DOHH2 (cell line): ENCODE measurements at regions not wholly inside any gene's neighbourhood (a gene's known extent, or its start where the extent isn't known, plus 50 kb on each side); places are given as distances from the start of the nearest gene placed in this dataset.

ENCODE experiments used
- H3F3A ChIP-seq: fragments of 200-600 bp; sonication (generic), shearing (Covaris generic); 2 replicates; pipeline ENCODE4 v1.6.0; 2016; ENCODE audit warnings: antibody characterized with exemption, mild to moderate bottlenecking; ENCODE audit not compliant: control insufficient read depth, insufficient read depth
- H3K27ac ChIP-seq: fragments of 200-600 bp; sonication (generic); 2 replicates; pipeline ENCODE4 v1.5.1; 2014; ENCODE audit warnings: low read depth, mild to moderate bottlenecking, low read length, moderate library complexity
- H3K27me3 ChIP-seq: fragments of 200-600 bp; sonication (generic); 2 replicates; pipeline ENCODE4 v1.6.1; 2014; ENCODE audit warnings: mild to moderate bottlenecking, low read length, mixed read lengths; ENCODE audit not compliant: control insufficient read depth
- H3K36me3 ChIP-seq: fragments of 200-600 bp; sonication (generic); 2 replicates; pipeline ENCODE4 v1.6.1; 2014; ENCODE audit warnings: mild to moderate bottlenecking, low read length, moderate library complexity, mixed read lengths; ENCODE audit not compliant: control insufficient read depth
- H3K4me1 ChIP-seq: fragments of 200-600 bp; sonication (generic); 2 replicates; pipeline ENCODE4 v1.6.1; 2014; ENCODE audit warnings: mild to moderate bottlenecking, low read length, mixed read lengths; ENCODE audit not compliant: control insufficient read depth
- H3K4me2 ChIP-seq: fragments of 200-600 bp; sonication (generic); 2 replicates; pipeline ENCODE4 v1.6.0; 2014; ENCODE audit warnings: mild to moderate bottlenecking, low read length, moderate library complexity
- H3K4me3 ChIP-seq: fragments of 200-600 bp; sonication (generic); 2 replicates; pipeline ENCODE4 v1.5.1; 2014; ENCODE audit warnings: mild to moderate bottlenecking, low read length, mixed read lengths
- H3K79me2 ChIP-seq: fragments of 200-600 bp; sonication (generic); 2 replicates; pipeline ENCODE4 v1.6.1; 2014; ENCODE audit warnings: mild to moderate bottlenecking, low read length, mixed read lengths; ENCODE audit not compliant: control insufficient read depth
- H3K9me2 ChIP-seq: fragments of 200-600 bp; sonication (generic); replicated peaks from 2 replicates; pipeline ENCODE4 v1.6.1; 2014; ENCODE audit warnings: mild to moderate bottlenecking, low read length, mixed read lengths; ENCODE audit not compliant: control insufficient read depth
- H3K9me3 ChIP-seq: fragments of 200-600 bp; sonication (generic); 2 replicates; pipeline ENCODE4 v1.6.1; 2014; ENCODE audit warnings: antibody characterized with exemption, low read length, mixed read lengths; ENCODE audit not compliant: control insufficient read depth, insufficient read depth
- H4K20me1 ChIP-seq: fragments of 200-600 bp; sonication (generic); 2 replicates; pipeline ENCODE4 v1.6.0; 2014; ENCODE audit warnings: low read depth, mild to moderate bottlenecking, antibody characterized with exemption, low read length, moderate library complexity; ENCODE audit not compliant: control insufficient read depth, insufficient read depth
- CTCF ChIP-seq: fragments of 200-600 bp; sonication (generic); IDR thresholded peaks from one replicate; pipeline ENCODE4 v1.5.1; 2014; ENCODE audit warnings: antibody characterized with exemption, mild to moderate bottlenecking, low read depth, low read length; ENCODE audit not compliant: poor library complexity, severe bottlenecking
- EZH2phosphoT487 ChIP-seq: fragments of 200-600 bp; sonication (generic); IDR thresholded peaks from 2 replicates; pipeline ENCODE4 v1.6.1; 2017; ENCODE audit warnings: borderline replicate concordance, mild to moderate bottlenecking, antibody characterized with exemption, low read length, moderate library complexity, mixed read lengths

DNA sequence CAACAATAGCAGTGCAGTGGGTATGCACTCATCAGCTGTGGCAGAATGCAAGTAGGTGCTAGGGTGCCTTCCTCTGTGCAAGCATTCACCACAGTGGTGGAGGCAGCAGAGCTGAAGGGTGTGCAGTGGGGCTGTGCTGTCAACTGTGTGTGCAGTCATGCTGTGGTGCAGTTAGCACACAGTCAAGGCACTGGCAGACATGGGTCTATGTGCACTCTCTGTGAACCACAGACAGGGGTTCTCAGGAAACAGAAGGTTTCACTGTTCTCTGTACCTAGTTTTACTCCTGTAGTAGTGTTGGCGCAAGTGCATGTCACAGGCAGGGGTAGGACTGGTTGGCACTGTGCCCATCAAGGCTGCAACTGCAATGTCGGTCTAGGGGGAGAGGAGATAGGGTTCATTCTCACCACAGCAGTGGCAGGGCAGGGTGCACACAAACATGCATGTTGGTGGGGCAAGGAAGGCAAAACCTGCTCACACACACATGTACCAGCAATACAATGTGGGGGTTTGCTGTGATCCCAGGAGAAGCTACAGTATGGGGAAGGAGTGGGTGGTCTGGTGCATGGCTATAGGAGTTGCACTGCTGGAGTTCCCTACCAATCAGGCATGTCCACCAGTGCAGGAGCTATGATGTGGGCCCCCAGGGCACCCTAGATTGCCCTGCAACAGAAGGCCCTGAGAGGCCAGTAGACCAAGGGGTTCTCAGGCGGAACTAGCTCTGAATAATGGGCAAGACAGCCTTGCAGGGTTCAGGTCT lies 242.7 kb upstream of the DDX18 start:
- no peaks in the 10 kb centered on the region for H3F3A ChIP-seq
- no peak overlapping the region for H3K27ac ChIP-seq
- H3K4me2 ChIP-seq = no peak overlapping the region
- H3K4me1 ChIP-seq = no peaks in the 10 kb centered on the region
- H3K9me3 ChIP-seq = no peaks in the 10 kb centered on the region
- no peaks in the 10 kb centered on the region for H3K9me2 ChIP-seq
- H3K36me3 ChIP-seq = no peaks in the 10 kb centered on the region
- TF ChIP-seq EZH2phosphoT487 (no peak), CTCF (no peak)
- no peaks in the 10 kb centered on the region for H3K27me3 ChIP-seq
- H3K4me3 ChIP-seq = no peak overlapping the region
- H3K79me2 ChIP-seq = no peaks in the 10 kb centered on the region
- H4K20me1 ChIP-seq = no peaks in the 10 kb centered on the region

DNA sequence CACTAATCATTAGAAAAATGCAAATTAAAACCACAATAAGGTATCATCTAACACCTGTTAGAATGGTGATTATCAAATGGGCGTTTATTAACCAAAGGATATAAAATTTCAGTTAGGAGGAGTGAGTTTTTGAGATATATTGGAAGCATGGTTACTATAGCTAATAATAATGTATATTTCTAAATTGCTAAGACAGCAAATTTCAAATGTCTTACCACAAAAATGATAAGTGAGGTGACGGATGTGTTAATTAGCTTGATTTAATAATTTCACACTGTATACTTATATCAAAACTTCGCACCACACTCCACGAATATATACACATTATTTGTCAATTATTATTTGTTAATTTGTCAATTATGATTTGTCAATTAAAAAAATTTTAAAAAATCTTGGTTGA lies 227.2 kb upstream of the DDX18 start:
- no peaks in the 10 kb centered on the region for H3K4me1 ChIP-seq
- no peak overlapping the region for H3K4me3 ChIP-seq
- no peaks in the 10 kb centered on the region for H3K27me3 ChIP-seq
- H3K9me3 ChIP-seq = no peaks in the 10 kb centered on the region
- H3K9me2 ChIP-seq = no peaks in the 10 kb centered on the region
- no peaks in the 10 kb centered on the region for H4K20me1 ChIP-seq
- no peak overlapping the region for H3K27ac ChIP-seq
- no peaks in the 10 kb centered on the region for H3K79me2 ChIP-seq
- no peaks in the 10 kb centered on the region for H3K36me3 ChIP-seq
- H3F3A ChIP-seq = no peaks in the 10 kb centered on the region
- no peak overlapping the region for H3K4me2 ChIP-seq
- TF ChIP-seq CTCF = no peak
- TF ChIP-seq EZH2phosphoT487 = no peak

- no peaks in the 10 kb centered on the region; the same call in 1 of the 2 replicates for H3K9me2 ChIP-seq
- H3F3A ChIP-seq = no peaks in the 10 kb centered on the region
- H3K4me2 ChIP-seq = no peak overlapping the region
- H3K9me3 ChIP-seq = no peaks in the 10 kb centered on the region
- H3K36me3 ChIP-seq = no peaks in the 10 kb centered on the region
- H4K20me1 ChIP-seq = no peaks in the 10 kb centered on the region
- H3K27ac ChIP-seq = no peak overlapping the region
- H3K79me2 ChIP-seq = no peaks in the 10 kb centered on the region
- H3K27me3 ChIP-seq = no peaks in the 10 kb centered on the region
- H3K4me1 ChIP-seq = no peaks in the 10 kb centered on the region
- no peak for TF ChIP-seq CTCF
- no peak for TF ChIP-seq EZH2phosphoT487
- H3K4me3 ChIP-seq = no peak overlapping the region
These were observed 211.4 kb upstream of the DDX18 start for GRCh38 chr2:117603060-117603459.
